SK-N-DZ (cell line): ENCODE measurements at regions not wholly inside any gene's neighbourhood (a gene's known extent, or its start where the extent isn't known, plus 50 kb on each side); places are given as distances from the start of the nearest gene placed in this dataset.
"Not testable (repeated sequence)": the region's sequence is repeated elsewhere in the genome, so short reads cannot be mapped to it uniquely, and the experiment has no call there.

Source experiments
- DNase-seq: peaks from one replicate; pipeline ENCODE4 v3.0.0-alpha.2; 2015; ENCODE audit warnings: low spot score

- no peak for DNase-seq
These were observed 297.4 kb upstream of the SFSWAP start for GRCh38 chr12:131413471-131413870.

- not testable (repeated sequence) for DNase-seq
These were observed 296.6 kb upstream of the SFSWAP start for GRCh38 chr12:131414155-131414922.

GRCh38 chr12:131415781-131416180 is 295.1 kb upstream of the SFSWAP start:
- DNase-seq = peak; percentile 80

- DNase-seq = no peak
These were observed 292.8 kb upstream of the SFSWAP start for GRCh38 chr12:131418121-131418520.

- DNase-seq = no peak
These were observed 292.0 kb upstream of the SFSWAP start for GRCh38 chr12:131418884-131419283.

- DNase-seq = no peak
These were observed 289.9 kb upstream of the SFSWAP start for GRCh38 chr12:131420867-131421447.

GRCh38 chr12:131421509-131422186 is 289.2 kb upstream of the SFSWAP start:
- no peak for DNase-seq

- no peak for DNase-seq
These were observed 288.7 kb upstream of the SFSWAP start for GRCh38 chr12:131422187-131422520.

- no peak for DNase-seq
These were observed 288.1 kb upstream of the SFSWAP start for GRCh38 chr12:131422744-131423143.

- no peak for DNase-seq
These were observed 286.6 kb upstream of the SFSWAP start for GRCh38 chr12:131424270-131424669.

- no peak for DNase-seq
These were observed 285.5 kb upstream of the SFSWAP start for GRCh38 chr12:131425112-131426075.

- no peak for DNase-seq
These were observed 282.7 kb upstream of the SFSWAP start for GRCh38 chr12:131428091-131428685.

GRCh38 chr12:131429221-131429620 is 281.7 kb upstream of the SFSWAP start:
- DNase-seq = not testable (repeated sequence)

GRCh38 chr12:131429697-131430096 is 281.2 kb upstream of the SFSWAP start:
- not testable (repeated sequence) for DNase-seq

GRCh38 chr12:131430158-131430742 is 280.6 kb upstream of the SFSWAP start:
- DNase-seq = no peak

- DNase-seq = not testable (repeated sequence)
These were observed 279.7 kb upstream of the SFSWAP start for GRCh38 chr12:131431126-131431655.

GRCh38 chr12:131432532-131433260 is 278.2 kb upstream of the SFSWAP start:
- no peak for DNase-seq

GRCh38 chr12:131434208-131435125 is 276.4 kb upstream of the SFSWAP start:
- no peak for DNase-seq
